CD4-positive, alpha-beta T cell treated with Interferon gamma for 1 hour (primary cell): ENCODE measurements at regions not wholly inside any gene's neighbourhood (a gene's known extent, or its start where the extent isn't known, plus 50 kb on each side); places are given as distances from the start of the nearest gene placed in this dataset.

ENCODE experiments used
- DNase-seq: peaks from one replicate; pipeline ENCODE4 v3.0.0-alpha.2; 2020

DNA sequence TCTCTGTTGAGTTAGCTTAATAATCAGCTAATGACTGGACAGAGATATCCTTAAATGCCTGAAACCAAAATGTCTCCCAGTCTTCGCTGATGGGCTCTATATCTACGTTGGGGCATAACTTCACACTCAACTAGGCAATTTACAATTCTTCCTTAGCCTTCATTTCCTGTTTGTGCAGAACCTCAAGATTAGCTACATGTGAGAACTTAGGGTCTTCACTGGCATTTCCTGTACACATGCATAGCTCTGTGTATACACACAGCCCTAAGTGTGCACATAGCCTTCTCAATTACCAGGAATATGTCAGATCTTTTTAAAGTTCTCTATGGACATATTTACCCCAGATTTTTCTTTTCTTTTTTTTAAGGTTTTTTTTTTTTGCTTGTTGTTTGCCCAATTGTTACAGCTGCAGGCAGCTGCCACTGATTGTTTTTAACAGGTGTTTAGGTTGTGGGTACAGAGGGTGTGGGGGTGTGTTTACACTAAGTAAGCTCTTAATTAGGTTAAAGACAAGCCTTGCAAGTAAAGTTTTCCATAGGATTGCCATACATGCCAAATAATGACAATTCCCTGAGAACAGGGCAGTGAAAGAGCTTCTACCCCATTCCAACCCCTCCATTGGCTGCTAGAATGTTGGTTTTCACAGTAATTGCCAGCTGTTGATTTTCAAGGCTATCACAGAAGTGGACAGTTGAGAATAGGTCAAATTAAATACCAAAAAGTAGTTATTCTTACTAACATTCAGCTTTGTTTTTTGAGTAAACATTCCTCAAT lies 441.0 kb downstream of the TLE4 start:
- DNase-seq = no peak

GRCh38 chr9:80009204-80009603 lies 437.4 kb downstream of the TLE4 start:
- DNase-seq = no peak

DNA sequence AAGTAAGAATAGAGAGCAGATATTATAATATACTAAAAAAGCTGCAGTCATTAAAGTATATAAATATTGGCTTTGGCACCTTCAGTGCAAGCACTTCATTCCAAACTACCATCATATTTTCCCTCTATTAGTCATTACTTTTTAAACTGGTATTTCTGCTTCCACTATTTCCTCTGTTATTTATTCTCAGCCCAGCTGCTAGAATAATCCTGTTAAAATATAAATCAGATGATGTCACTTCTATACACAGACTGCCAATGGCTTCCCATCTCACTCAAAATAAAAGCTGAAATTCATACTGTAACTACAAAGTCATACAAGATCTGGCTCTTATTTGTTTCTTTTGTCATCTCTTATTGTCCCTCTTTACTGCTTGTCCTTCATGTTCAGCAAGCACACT lies 432.9 kb downstream of the TLE4 start:
- DNase-seq = no peak

DNA sequence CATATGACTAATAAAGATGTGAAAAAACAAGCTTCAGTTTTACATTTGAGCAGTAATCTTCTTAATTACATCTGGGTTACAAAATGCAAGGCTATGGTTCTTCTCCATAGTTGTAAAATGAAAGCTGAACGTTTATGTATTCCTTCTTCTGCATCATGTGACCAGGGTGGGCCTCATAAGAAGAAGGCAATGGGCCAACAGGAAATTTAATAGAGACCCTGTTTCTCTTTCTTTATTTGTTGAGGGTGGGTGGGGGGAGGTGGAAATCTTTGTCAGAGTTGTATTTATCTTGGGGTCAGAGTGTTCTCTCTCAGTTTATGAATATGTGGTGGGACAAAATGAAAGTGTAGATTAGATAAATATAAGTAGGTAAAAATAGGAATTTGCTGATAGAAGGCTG lies 418.8 kb downstream of the TLE4 start:
- DNase-seq = no peak

- no peak for DNase-seq
Observed at GRCh38 chr9:79989079-79989478, 417.3 kb downstream of the TLE4 start.

- DNase-seq = no peak
Observed at GRCh38 chr9:79988126-79988525, 416.4 kb downstream of the TLE4 start.

DNA sequence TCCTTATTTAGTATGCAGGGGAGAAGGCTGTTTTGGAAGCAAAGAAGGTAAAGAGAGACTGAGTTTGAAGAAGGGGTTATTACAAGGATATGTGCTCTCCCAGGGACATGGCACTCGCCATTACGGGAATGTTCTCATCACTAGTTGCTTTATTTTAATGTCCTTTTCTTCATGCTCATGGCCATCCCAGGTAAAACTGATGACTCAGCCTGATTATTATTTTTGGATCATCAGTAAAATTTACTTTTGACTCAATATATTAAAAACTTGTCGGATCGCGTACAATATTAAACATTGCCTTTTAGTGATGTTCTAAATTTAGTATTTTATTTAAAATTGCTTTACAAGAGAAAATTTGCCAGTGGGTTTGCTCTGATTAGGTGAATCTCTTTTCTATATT lies 414.7 kb downstream of the TLE4 start:
- no peak for DNase-seq

GRCh38 chr9:79985772-79986171 lies 414.0 kb downstream of the TLE4 start:
- no peak for DNase-seq

- DNase-seq = no peak
Observed at GRCh38 chr9:79985264-79985663, 413.5 kb downstream of the TLE4 start.

DNA sequence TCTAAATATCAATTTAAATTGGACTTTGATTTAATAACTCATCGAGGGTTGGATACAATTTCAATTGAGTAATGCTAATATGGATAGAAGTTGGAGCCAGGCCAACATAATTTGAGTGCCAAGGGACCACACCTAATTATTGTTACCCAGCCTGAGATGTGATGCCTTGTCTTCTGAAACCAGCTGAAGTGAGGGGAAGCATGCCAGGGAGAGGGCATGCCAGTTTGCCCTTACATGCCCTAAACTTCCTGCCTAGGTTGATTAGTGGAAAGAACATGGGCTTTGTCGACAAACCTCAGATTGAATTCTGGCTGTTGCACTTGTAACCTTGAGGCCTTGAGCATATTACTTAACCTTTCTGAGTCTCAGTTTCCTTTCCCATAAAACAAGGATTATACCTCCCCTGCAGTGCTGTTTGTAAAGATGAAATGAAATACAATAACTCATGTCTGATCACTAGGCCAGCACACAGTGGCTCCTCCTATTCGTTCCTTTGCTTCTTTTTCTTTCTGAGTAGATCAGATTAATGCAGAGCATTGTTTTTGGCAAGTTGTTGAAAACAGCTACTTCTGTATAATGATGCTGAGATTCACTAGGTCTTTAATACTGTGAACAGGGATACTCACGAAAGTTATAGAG lies 412.8 kb downstream of the TLE4 start:
- no peak for DNase-seq

GRCh38 chr9:79980432-79980831 lies 408.7 kb downstream of the TLE4 start:
- DNase-seq = no peak

GRCh38 chr9:79977510-79978197 lies 405.9 kb downstream of the TLE4 start:
- no peak for DNase-seq

GRCh38 chr9:79977074-79977435 lies 405.3 kb downstream of the TLE4 start:
- DNase-seq = no peak

- DNase-seq = no peak
Observed at GRCh38 chr9:79976257-79977073, 404.7 kb downstream of the TLE4 start.

- no peak for DNase-seq
Observed at GRCh38 chr9:79975621-79976256, 404.0 kb downstream of the TLE4 start.

DNA sequence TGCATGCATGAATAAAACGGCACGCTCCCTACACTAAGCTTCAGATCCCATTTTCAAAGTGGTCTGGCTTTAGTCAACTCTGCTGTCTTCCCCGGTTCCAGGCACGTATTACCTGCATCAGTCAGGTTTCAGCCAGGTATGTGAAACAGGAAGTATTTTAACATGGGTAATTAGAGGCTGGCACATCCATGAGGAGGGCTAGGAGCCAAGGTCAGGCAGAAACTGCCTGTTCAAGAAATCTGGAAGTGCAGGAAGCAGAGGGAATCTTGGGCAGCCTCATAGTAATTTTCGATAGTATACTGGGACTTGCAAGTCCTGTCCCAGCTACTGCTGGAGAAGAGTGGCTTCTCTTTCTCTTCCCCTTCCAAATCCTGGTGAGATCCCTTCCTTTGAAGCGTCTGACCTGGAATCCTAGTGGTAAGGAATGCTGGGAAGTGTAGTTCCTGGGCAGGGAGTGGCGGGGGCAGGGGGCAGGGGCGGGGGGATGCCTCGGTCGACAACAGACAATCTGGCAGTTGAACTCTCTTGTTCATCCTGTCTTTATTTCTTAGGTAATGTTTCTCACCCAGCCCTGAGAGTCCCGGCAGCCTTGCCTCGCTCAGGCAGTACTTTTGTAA lies 403.1 kb downstream of the TLE4 start:
- no peak for DNase-seq

DNA sequence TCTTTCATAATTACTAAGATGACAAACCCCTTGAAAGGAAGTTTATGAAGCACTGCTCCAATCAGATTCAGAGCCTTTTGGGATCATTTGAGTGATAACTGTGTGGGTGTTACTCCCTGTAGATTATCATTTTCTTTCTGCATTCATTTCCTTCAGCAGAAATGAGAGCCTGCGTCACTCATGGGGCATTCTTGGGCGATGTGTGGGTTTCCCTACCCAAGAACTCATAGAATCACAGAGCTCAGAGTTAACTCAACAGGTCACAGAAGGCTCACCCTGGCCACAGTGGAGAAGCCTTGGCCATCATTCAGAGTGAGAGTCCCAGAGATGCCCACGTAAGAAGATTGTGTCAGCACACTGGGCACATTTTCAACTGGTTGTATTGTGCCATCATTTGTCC lies 401.9 kb downstream of the TLE4 start:
- no peak for DNase-seq

DNA sequence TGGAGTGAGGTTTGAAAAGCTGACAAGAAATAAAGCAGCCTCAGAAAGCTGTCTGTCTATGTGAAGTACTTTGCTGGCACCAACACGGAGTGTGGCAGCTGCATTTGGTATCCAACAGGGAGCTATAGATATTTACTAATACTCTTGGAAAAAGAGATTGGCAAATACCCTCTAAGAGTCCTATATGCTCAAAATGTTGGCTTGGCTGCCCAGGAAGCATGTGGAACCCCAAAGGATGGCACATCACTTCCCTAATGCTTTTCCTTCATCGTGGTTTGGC lies 398.3 kb downstream of the TLE4 start:
- DNase-seq = no peak

DNA sequence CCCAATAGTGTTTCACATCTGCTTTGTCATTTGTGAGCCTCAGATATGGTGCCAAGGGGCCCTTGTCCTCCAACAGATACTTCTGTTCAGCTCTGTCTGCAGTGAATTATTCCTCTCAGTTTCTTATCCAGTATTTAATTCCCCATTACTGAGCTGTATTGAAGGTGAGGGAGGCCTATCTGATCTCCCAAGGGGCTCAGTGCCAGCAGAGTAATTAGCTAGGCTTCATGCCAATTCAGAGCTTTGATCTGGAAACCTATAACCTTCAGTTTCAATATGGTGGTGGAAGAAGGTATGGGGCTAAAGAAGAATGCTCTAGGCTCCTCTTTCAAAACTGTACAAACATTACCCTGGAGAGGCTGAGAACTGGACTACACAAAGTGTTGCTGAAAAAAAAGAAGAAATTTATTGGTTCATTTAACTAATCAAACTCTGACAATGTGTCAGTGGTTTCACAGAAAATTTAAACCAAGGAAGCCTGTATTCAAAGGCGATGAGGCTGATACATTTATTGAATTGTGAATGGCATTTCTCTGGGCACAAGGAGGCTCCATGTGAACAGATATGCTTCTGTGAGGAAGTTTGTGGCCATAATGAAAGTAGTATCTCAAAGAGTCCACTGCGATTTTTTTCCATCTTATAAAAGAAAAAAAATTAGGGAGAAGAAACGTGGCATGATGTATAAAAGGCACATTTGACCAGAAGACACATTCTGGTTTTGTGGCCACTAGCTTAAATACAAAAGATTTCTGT lies 397.8 kb downstream of the TLE4 start:
- no peak for DNase-seq

DNA sequence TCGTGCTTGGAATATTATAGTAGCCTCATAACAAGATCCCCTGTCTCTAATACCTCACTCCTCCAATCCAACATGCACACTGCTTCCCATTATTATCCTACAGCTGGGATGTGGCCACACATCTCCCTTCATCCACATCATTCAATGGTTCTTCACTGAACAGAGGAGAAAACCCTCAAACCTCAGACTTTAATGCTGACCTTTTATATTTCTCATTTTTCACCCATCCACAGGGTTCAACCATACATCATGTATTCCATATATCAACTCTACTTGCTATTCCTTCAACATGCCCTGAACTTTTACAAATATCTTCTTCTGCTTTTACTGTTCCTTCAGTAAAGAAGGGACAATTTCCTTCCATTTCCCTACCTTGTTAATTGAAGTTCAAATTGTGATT lies 396.8 kb downstream of the TLE4 start:
- DNase-seq = no peak

GRCh38 chr9:79962836-79963235 lies 391.1 kb downstream of the TLE4 start:
- no peak for DNase-seq

DNA sequence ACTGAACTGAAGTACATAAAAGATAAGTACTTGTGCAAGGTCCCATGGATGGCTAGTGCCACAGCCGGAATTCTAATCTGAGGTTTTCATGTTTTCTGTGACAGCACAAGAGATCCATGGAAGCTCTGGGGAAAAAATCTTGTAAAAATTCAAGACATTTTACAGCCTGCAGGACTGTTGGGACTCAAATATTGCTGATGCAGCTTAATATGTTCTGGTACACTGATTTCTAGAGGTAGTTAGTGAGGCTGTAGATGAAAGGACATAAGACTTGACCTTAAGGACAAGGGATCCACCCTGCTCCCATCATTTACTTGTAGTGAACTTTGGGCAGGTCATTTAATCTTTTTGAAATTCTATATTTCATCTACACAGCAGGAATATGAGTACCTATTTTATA lies 390.4 kb downstream of the TLE4 start:
- DNase-seq = no peak
